COLO668 (cell line): ENCODE measurements at regions not wholly inside any gene's neighbourhood (a gene's known extent, or its start where the extent isn't known, plus 50 kb on each side); places are given as distances from the start of the nearest gene placed in this dataset.
A peak's percentile ranks its signal among the peaks of the same experiment; 100 is the strongest.

Experiments
- DNase-seq: peaks from one replicate; lab custom pipeline; 2025; ENCODE audit not compliant: unreplicated experiment; lab: John Stamatoyannopoulos, UW

DNA sequence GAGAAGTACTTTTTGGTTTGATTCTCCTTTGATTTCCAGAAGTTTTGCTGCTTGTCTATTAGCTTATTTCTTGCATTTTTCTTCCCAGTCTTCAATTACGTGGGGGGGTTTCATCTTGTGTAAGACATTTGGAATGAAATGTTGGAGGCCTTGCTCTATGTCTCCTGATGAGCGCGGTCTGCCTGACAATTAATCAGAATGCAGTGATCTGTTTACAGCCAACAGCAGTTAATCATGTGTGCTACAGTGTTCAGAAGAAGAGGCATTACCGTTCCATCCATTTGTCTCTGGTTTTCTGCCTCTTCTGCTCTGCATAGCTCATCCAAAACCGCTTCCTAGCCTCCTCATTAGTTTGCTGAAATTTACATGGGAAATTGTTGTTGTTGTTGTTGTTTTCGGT is 134.4 kb upstream of the ST6GAL2 start:
- DNase-seq, result no peak

DNA sequence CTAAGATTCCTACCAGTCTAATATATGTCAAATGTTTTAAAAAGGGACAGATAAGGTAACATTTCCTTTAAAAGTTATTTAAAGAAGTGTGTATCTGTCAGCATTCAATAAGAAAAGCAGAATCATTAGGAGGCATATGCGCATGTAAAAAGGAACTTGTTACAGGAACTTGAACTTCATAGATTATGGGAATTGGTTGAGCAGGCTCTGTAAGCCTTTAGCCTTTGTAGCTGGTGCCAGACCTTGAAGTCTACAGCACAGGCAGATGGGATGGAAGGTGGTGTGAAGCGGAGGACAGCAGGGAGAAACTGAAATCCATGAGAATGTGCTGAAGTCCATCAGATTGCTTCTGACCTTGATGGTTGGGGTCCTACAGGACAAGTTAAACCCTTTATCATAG is 138.3 kb upstream of the ST6GAL2 start:
- no peak for DNase-seq

DNA sequence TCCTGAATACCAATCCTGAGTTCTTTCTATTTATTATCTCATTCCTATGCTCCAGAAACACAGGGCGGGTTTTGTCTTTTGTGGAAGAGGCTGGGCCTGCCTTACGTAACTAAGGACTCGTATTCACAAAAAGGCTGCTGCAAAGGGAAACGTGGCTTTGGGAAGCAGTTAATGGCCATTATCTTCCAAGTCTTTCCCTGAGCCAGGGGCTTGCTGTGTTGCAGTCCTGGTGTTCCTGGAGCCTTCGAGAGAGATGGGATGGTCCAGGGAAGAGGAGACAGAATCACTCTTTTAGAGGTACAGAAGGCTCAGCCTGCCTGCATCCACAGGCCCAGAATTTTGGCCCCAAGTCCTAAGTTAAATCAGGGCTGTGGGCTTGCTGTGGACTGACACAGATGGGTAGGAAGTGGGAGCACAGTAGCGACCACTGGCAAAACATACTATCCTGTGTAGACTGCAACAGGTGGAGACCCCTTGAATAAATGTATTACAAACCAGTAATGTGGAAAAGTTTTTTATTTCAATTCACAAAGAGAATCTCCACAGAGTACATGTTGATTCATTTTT is 139.4 kb upstream of the ST6GAL2 start:
- DNase-seq, result no peak

DNA sequence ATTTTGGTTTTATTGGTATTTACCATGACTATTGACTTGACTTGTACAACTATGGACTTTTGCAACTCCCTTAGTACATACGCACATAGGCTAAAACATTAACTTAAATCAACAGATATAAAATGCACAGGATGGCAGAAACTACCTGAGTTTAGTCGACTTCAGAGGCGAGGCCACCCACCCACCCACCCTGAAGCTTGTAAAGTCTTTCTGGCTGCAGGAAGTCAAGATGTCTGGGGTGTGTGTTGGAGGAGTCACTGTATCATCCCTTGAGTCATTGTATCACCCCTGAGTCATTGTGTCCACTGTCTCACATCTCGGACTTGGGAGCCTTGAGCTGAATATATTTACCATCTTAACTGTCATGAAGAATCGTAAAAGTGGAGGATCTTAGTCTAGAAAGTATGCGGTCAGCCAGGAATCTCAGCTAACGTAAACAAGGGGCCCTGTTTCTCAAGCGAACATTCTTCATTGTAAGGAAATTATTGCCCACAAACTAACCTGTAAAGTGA is 140.0 kb upstream of the ST6GAL2 start:
- DNase-seq, result no peak

DNA sequence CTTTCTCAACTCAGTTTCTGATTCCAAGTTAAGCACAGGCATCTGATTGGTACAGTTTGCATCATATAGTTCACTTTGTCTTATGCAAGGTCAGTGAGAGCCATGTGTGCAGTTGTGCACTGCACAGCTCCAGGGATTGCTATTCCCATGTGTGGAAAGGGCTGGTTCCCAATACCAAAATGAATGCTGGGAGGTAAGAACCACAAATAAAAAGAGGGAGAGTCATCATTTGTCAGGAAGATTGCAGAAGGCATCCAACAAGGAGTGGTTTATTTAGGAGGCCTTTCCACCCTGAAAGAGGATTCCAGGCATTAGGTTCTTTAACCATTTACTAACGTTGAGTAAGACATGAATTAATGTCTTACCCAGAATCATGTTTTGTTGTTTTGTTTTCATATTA is 141.2 kb upstream of the ST6GAL2 start:
- no peak for DNase-seq

DNA sequence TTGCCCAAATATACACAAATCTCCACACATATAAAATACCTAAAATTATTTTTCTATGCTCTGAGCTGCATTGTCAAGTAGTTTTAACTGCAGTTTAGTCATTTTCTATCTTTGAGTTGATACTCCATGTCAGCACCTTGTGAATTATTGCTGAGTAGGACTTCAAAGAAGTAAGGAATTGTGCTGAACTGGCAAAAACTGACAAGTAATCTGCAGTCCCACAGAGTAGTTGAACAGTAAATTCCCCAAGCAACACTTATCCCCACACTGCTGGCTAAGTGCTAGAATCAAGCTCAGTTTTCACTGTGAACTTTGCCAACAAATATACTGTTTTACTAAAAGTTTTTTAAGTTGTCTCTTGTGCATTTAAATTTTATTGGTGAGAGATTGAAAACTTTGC is 141.8 kb upstream of the ST6GAL2 start:
- no peak for DNase-seq

DNA sequence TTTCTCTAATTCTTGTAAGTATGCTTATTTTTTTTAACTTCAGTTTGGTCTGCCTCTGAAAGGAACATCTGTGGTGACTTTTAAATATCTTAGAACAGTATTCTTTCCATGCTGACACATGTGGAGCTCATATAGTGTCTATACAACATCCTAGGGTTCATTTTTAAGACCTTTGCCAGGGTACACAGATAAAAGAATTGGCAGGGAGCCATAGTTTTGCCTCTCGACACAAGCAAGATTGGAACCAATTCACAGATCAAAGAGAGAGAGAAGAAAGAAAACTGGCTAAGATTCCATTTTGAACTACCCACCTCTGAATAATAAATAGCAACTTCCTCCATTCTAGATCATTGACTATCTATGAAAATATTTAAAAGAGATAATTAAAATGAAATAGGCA is 142.7 kb upstream of the ST6GAL2 start:
- DNase-seq, result no peak

DNA sequence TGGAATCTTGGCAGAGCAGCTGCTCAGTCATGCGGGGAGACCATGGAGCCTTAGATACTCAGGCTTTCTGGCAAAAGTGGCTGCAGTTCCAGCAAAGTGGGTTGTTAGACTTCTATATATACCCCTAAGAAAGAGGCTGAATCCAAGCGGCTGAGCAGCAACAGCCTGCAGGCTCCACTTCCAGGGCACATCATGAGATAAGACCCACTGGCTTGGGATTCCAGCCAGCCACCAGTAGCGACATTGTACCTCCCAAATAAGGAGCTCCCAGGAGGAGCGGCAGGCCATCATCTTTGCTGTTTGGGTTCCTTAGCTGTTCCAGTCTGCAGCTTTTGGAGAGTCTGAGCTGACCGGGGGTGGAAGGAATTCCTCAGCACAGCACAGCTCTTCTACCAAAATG is 150.3 kb upstream of the ST6GAL2 start:
- no peak for DNase-seq

DNA sequence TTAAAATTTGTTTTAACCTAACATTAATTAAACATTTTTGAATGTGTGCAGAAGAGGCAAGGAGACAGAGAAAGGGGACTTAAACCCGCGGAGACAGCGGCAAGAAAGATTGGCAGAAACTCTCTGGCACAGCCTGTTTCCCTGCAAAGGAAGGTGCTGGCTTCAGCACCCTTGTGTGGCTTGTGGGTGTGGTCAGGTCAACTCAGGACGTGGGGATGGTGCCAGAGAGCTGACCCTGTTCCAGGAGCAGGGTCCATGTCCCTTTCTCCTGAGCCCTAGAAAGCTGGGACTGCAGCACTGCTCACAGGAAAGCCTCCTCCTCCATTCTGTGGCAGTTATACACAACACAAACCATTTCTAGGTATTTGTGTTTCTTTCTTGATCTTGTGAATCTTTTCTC is 176.2 kb upstream of the ST6GAL2 start:
- DNase-seq, result no peak

DNA sequence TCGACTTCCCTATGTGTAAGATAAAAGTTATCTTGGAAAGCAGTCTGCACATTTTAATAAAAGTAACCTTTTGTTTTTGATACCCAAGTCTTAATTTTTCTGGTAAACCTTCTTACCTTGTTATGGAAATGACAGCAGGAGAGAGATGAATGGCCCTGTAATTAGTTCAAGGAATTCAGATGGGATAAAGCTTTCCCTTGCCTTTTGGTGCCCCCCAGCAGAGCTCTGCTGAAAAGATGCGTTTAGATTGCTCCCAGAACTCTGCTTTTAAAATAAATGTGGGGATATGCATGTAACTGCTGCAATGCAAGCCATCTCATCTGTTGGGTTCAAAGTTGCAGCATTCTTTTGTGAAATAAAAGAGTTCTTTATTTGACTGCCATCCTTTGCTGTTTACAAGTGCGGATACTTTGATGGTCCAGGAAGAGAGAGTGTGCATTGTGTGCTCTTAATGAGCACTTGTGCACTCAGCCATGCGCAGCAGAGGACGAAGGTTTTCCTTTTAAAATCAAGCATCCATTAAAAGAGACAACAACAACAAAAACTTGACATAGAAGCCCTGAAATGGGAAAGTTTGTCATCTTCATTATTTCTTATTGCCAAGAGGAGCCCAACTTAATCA is 176.7 kb upstream of the ST6GAL2 start:
- DNase-seq, result peak; percentile 17

DNA sequence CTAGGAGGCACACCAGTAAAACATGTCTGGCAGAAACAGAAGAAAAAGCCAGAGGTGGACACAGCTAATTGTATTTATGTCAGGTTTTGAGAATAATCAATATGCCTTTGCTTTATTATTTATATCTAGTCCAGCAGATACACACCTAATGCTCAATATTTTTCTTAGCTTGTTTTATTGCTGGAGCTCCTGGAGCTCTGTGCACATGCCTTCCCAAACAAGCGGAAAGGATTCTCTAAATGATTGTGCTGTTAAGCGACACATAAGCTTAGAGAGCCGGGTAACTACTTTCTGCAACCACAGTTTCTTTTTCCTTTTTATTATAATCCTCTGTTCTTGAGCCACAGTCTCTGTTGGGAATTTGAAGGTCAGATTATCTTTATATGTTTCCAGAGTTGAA is 177.3 kb upstream of the ST6GAL2 start:
- DNase-seq, result no peak

DNA sequence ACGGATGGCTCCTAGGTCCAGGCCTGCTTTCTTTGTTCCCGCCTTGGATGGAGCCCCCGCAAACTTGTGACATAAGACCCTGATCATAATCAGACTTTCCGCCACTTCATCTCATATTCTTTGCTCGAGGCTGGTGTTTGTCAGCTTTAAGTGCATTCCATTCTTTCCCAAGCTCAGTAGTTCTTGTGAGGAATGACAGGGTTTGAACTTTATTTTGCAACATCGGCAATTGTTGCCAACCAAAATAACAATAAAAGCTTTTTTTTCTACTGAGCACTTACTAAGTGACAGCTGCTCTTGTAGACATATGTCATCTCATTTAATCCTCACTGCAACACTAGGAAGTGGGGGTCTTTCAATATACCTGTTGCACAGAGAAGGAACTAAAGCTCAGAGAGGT is 178.8 kb upstream of the ST6GAL2 start:
- DNase-seq, result no peak

DNA sequence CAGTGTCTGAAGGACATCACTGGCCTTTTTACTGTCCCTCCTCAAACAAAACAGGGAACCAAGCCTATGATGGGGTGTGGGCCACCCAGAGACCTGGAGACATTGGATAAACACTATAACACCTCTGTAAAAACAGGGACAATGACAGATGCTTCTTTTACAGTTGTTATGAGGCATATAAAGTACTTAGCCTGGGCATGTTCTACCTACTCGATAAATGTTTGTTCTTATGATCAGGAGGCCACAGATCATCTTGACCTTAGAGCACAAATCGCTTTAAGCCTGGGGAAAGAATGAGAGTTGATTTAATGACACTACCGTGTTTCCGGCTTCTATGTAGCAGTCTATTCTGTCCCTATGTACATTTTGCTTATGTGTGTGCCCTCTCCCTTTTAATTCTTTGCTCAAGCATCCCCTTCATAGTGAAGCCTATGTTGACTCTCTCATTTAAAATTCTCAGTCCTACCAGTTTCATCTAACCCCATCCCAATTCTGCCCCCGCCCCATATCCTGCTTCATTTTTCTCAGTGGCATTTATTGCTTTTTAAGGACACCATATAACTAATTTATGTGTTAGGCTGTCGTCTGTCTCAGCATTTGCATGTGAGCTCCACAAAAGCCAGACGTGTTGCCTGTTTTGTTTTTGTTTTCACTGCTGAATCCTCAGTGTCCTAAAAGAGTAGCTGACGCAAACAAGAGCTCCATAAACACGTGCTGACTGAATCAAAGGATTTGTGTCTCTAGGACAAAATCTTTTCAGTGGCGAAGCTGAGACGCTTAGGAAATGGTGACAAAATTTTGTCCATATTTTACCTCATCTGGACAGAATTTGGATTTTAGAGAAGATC is 182.3 kb upstream of the ST6GAL2 start:
- peak; percentile 52 for DNase-seq

DNA sequence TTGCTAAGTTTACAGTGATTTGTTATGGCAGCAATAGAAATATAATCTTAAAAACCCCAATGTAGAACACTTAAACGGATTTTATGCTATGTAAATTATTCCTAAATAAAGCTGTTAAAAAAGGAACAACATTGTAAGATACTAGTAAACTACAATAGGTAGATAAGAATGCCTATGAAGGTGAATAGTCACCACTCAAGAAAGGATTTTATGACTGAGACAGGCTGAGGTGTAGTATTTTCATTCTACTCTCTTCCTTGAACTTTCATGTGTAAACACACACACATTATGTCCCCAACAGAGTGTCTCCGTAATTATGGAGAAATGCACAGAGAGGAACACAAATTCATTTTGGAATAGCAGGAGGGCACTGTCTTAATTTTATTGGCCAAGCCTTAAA is 183.9 kb upstream of the ST6GAL2 start:
- DNase-seq, result no peak

DNA sequence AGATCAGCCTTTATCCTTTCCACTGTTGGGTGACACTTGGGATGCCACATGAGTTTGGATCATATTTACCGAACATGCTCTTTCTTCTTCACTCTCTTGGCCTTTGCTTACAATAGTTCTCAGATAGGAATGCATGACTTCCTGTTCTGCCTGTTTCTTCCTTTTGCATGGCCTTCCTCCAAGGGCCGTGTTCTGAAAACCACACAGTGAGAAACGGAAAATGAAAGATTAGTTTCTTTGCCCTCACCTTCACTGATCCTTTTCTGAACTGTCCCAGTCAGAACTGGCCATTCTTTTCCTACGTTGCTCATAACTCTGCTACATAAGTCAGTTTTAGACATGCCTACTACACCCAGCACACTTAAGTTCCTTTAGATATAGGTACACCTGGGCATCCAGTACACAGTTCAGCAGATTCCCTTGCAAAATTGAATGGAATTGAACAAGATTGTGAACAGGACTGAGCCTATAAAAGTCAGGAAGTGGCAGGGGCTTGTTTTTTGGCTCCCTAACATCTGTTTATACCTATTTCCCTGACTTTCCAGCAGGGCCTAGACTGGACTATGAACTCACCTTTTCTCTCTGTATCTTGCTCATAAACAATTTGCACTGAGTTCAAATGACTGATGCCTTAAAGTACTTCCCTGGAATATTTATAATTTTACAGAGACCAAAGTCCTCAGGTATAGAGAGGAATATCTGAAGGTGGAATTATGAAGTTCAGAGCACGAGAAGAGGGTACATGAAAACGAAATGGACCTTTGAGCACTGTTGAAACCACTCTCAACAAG is 186.4 kb upstream of the ST6GAL2 start:
- no peak for DNase-seq

DNA sequence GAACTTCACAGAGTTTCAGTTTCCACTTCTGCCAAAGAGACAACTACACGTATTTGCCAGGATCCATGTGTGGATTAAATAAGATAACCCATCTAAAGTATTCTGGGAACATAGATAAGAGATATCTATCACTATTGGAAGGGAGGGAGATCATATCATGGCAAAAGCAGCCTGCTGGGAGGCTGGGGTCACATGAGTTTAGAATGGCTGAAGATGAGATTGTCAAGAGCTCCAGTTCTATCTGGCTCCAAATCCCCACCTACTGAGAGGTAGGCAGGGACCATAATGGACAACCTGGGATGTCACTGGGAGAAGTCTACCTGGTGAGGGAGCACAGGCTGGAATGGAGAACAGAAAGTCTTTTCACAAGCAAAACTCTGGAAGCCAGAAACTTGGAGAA is 192.6 kb upstream of the ST6GAL2 start:
- DNase-seq, result no peak

DNA sequence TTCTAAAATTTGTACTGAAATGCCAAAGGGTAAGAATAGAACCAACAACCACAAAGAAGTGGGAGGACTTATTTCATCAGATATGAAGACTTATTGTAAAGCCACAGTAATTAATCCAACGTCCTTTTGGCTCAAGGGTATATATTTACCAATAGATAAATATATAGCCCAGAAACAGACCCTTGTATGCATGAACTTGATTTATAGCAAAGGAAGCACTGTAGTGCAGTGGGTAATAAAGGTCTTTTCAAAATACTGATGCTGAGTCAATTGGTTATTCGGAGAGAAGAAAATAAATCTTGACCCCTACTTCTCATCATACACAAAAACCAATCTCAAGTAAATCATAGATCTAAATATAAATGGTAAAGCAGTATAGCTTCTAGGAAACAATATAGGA is 200.5 kb upstream of the ST6GAL2 start:
- no peak for DNase-seq

DNA sequence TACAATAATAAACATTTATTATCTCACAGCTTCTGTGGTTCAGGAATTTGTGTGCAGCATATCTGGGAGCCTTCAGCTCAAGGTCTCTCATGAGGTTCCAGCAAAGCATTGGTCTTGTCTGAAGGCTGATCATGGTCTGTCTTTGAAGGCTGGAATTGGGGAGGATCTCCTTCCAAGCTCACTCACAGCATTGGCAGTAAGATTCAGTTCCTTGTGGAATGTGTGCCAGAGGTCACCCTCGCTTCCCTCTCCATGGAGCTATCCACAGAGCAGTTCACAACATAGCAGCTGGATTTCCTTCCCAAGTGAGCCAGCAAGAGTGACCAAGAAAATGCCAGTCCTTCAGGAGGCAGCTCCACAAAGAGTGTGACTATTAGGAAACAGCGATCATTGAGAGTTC is 202.2 kb upstream of the ST6GAL2 start:
- DNase-seq, result no peak

DNA sequence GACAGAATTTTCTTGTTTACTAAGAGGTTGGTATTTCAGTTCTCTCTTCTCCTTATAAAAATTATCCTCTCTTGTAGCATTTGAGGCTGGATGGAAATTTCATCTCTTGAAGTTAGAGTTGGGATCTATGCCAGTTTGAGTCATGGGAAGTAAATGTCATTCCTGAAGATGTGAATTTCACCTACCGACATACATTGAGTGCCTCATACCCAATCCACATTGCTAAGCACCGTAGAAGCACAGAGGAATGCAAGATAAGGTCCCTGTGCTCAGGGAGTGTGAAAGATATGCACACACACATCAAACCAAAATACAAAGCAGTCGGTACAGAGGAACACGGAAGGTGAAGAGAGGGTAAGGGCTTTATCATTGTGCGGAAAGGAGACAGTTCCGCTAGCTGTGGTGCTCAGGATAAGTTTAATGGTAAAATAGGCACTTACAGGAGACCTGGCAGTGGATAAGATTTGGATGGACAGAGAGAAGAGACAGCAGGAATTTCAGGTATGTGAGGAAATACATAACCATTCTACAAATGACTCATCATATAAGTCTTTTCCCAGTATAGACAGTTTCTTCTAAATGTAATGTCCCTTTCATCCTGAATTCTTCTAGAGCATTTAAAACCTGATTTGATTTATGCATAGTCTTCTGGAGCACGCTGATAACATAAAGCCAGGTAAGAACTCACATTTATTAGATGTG is 205.3 kb upstream of the ST6GAL2 start:
- no peak for DNase-seq

DNA sequence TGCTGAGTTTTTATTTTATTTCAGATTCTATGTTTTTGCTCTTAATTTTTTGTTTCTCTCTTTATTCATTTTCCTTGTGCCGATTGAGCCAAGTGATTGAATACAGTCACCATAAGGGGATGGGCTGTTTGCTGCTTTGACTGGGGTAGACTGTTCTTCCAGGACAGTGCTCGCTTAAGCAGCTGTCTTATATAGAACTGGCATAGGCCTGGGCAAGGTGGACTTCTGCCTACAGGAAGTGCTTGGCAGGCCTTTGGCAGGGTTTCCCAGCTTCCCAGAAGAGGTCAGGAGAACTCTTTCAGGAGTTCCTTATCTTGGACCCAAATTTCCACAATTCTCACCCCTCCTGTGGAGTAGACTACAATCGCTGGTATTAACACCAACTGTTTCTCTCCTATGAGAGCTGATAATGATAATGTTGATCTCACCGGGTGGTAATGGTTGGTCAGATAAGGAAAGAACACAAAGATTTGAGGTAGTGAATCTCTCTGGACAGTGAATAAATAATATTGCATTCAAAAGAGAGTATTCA is 207.5 kb upstream of the ST6GAL2 start:
- DNase-seq, result no peak
